ENCODE measurements at regions not wholly inside any gene's neighbourhood (a gene's known extent, or its start where the extent isn't known, plus 50 kb on each side); places are given as distances from the start of the nearest gene placed in this dataset.
"Not testable (repeated sequence)": the region's sequence is repeated elsewhere in the genome, so short reads cannot be mapped to it uniquely, and the experiment has no call there.

DNA sequence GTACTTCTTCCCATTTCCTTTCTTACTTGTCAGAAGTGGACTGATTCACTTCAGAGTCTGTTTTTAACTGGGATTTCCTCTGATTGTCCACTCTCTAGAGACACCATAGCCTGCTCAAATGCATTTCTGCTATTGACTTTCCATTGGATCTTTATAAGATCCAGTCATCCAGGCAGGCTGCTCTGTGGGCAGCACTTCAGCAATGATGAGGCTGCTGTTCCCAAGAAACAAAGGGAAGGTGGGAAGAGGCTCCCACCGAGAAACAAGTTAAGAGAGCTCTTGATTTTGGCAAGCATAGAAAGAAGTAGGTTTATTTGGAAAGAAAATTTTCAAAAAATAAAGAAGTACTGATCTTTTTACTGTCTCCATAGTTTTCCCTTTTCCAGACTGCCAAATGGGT, 125.8 kb upstream of the STARD13 start:
- DNase-seq (ENCODE audit: low read depth): no peak

DNA sequence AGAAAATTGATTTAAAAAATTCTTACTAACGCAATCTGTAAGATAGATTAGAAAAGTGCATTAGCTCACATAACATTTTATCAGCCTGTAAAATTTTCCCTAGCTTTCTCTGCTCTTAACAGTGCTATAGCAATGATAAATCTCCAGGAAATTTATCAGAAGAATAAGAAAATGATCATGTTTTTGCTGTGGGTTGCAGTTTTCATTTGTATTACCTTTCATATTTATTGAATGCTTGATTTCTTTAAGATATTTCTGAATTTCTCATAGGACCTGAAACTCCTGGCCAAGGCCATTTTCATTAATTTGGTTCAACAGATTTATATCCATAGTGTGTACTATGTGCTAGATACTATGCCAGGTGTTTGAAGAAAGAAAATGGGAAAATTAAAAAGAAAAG, 130.3 kb upstream of the STARD13 start:
- DNase-seq (ENCODE audit: low read depth): no peak

GRCh38 chr13:33418224-33418953, 132.8 kb upstream of the STARD13 start:
- DNase-seq (ENCODE audit: low read depth): not testable (repeated sequence)

DNA sequence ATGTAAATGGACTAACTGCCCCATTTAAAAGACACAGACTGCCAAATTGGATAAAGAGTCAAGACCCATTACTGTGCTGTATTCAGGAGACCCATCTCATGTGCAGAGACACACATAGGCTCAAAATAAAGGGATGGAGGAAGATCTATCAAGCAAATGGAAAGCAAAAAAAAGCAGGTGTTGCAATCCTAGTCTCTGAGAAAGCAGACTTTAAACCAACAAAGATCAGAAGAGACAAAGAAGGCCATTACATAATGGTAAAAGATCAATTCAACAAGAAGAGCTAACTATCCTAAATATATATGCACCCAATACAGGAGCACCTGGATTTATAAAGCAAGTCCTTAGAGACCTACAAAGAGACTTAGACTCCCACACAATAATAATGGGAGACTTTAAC, 134.6 kb upstream of the STARD13 start:
- DNase-seq (ENCODE audit: low read depth): not testable (repeated sequence)

- no peak for DNase-seq (ENCODE audit: low read depth)
Observed at GRCh38 chr13:33426131-33426530, 140.6 kb upstream of the STARD13 start.

DNA sequence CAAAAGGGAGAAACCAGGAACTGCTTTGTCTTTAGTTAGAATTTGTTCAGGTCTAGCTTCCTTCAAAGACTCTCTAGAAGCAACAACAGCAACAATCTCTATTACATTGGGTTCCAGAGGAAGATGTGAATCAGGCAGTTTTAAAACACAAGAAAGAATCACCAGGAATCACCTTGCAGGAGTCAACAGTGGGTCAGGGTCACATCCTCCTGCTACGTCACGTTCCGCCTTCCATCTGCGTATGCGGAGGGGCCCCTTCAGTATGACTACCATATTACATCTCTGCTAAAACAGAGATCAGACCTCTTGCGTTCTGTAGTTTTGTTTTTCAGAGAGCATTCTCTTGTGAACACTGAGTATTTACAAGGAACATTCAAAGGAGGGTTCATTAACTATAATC, 147.8 kb upstream of the STARD13 start:
- no peak for DNase-seq (ENCODE audit: low read depth)

- no peak for DNase-seq (ENCODE audit: low read depth)
Observed at GRCh38 chr13:33434676-33435075, 149.1 kb upstream of the STARD13 start.

- no peak for DNase-seq (ENCODE audit: low read depth)
Observed at GRCh38 chr13:33435207-33435606, 149.7 kb upstream of the STARD13 start.

- DNase-seq (ENCODE audit: low read depth): no peak
Observed at GRCh38 chr13:33438918-33439317, 153.4 kb upstream of the STARD13 start.

GRCh38 chr13:33441015-33441414, 155.5 kb upstream of the STARD13 start:
- no peak for DNase-seq (ENCODE audit: low read depth)

DNA sequence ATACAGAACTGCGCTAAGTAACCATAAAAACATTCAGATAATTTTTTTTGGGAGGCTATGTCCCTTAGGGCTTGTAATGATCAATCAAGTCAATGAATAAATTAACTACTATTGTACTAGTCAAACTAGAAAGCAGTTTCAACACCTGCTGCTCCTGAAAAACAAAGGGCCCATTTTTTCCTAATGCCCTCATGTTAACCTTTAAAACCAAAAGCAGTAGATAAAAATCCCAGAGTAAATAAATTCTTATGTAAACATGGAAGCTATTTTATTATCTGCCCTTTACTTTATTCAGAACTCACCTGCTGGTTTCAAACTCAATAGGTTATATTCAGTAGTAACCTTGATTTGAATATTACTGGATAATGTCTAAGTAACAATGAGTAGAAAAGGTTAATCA, 159.5 kb upstream of the STARD13 start:
- no peak for DNase-seq (ENCODE audit: low read depth)

GRCh38 chr13:33445476-33445875, 159.9 kb upstream of the STARD13 start:
- no peak for DNase-seq (ENCODE audit: low read depth)

- DNase-seq (ENCODE audit: low read depth): no peak
Observed at GRCh38 chr13:33446821-33447725, 161.5 kb upstream of the STARD13 start.

- DNase-seq (ENCODE audit: low read depth): no peak
Observed at GRCh38 chr13:33448889-33449288, 163.3 kb upstream of the STARD13 start.

DNA sequence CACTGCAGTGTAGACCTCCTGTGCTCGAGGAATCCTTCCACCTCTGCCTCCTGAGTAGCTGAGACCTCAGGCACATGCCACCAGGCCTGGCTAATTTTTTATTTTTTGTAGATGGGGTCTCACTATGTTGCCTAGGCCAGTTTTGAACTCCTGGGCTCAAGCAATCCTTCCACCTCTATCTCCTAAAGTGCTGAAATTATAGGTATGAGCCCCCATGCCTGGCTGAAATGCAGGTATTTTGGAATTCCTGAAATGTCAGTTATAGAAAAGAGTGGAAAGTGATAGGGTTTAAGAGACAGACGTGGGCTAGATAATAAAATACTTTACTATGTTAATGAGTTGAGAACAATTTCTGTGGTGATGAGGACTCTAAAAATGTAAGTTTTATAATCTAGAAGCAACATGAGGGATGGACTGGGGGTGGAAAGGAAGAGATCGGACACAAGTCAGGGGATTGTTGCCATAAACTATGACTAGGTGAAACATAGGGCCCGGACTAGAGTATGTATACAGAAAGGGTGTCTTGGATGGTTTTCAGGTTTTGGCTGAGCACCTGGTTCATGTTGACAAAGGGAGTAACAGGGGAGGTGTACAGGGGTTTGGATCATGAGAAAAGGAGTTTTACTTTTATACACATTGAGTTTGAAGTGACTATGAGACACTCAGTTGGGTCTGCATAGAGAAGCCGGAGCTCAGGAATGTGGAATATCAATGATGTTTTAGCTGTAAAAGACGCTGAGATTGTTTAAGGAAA, 165.6 kb upstream of the STARD13 start:
- DNase-seq (ENCODE audit: low read depth): no peak

GRCh38 chr13:33452873-33453517, 167.4 kb upstream of the STARD13 start:
- DNase-seq (ENCODE audit: low read depth): no peak

- no peak for DNase-seq (ENCODE audit: low read depth)
Observed at GRCh38 chr13:33453936-33454335, 168.4 kb upstream of the STARD13 start.

DNA sequence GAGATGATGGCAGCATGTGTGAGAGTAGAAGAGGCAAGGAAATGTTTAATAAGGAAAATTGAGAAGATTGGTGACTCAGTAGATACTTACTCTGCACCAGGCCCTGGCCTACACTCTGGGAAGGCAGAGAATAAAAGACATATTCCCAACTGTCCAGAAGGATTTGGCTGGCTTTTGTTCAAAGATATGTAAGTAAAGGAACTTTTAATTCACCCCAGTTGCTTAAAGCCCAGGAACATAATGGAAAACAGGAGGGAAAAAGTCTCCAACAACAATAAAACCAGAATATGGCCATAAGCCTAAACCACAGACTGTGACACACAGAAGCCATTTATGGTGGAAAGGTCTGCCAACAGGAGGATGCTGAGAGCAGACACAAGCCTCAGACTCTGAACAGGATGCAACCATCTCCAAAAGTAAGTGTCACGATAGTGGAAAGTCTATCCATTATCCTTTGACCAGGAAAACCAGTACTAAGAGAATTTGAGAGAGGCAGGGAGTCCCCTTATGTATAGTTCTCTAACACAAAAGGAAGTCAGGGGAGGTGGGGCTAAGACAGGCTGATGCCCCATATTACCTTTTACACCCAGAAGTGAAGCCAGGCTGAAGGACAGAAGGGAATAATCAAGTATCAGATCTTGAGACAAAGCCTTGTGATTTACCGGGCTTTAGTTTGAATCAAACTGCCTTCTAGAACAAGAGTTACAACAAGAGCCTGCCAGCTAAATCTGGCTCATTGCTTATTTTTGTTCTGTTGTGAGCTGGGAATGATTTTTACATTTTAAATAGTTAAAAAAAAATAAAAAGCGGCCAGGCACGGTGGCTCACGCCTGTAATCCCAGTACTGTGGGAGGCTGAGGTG, 169.5 kb upstream of the STARD13 start:
- DNase-seq (ENCODE audit: low read depth): no peak

- DNase-seq (ENCODE audit: low read depth): no peak
Observed at GRCh38 chr13:33459702-33460101, 174.1 kb upstream of the STARD13 start.

- no peak for DNase-seq (ENCODE audit: low read depth)
Observed at GRCh38 chr13:33462109-33462508, 176.6 kb upstream of the STARD13 start.

DNA sequence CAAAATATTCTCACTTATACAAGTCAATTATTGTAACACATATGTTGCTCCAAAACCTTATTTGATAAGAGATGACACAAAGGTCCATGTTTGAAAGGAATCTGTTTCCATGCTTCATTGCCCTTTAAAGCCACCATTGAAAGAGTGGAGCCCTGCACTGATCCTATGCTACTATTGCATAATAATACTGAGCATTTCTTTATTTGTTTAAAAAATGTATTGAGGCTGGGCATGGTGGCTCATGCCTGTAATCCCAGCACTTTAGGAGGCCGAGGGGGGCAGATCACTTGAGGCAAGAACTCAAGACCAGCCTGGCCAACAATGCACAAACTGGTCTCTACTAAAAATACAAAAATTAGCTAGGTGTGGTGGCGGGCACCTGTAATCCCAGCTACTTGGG, 178.8 kb upstream of the STARD13 start:
- DNase-seq (ENCODE audit: low read depth): no peak

Measured in stimulated activated CD4-positive, alpha-beta T cell treated with anti-CD3 and anti-CD28 coated beads, Interleukin-2, amount 100 ng/mL, for 4 hours (primary cell).